Natural killer cell treated with Interleukin-12 subunit alpha and Interleukin-12 subunit beta and Interleukin-15 and Interleukin-18, amount 100 ng/mL, for 72 hours (primary cell): ENCODE measurements at regions not wholly inside any gene's neighbourhood (a gene's known extent, or its start where the extent isn't known, plus 50 kb on each side); places are given as distances from the start of the nearest gene placed in this dataset.
"Not testable (repeated sequence)": the region's sequence is repeated elsewhere in the genome, so short reads cannot be mapped to it uniquely, and the experiment has no call there.

Source experiments
- ATAC-seq, 2 donors: fragments of 150-1000 bp; cut with Tn5 transposase in 1 of 2; sonication (Bioruptor Pico), chemical (Tn5 transposase) in 1 of 2; 2 replicates each; pipeline ENCODE4 v1.10.0; 2021
- DNase-seq: peaks from one replicate; pipeline ENCODE4 v3.0.0; 2022; ENCODE audit warnings: low spot score
- H3K27ac Mint-ChIP-seq, 2 donors: 1 replicate in 1 of 2; 2 replicates in 1 of 2; pipeline ENCODE4 v1.8.0; 2022; ENCODE audit warnings: mixed read lengths in 2 of 2, mild to moderate bottlenecking in 1 of 2, moderate library complexity in 1 of 2
- H3K27me3 Mint-ChIP-seq, 2 donors: 1 replicate in 1 of 2; 2 replicates in 1 of 2; pipeline ENCODE4 v1.8.0; 2022; ENCODE audit warnings: mixed read lengths in 2 of 2
- H3K36me3 Mint-ChIP-seq: one replicate; pipeline ENCODE4 v1.8.0; 2022; ENCODE audit warnings: mixed read lengths
- H3K4me1 Mint-ChIP-seq, 2 donors: 1 replicate in 1 of 2; 2 replicates in 1 of 2; pipeline ENCODE4 v1.8.0; 2022; ENCODE audit warnings: low read depth in 2 of 2, mixed read lengths in 2 of 2, mild to moderate bottlenecking in 1 of 2
- H3K4me3 Mint-ChIP-seq: one replicate; pipeline ENCODE4 v1.8.0; 2022; ENCODE audit warnings: mixed read lengths
- H3K9me3 Mint-ChIP-seq: 2 replicates; pipeline ENCODE4 v1.8.0; 2022; ENCODE audit warnings: mixed read lengths

DNA sequence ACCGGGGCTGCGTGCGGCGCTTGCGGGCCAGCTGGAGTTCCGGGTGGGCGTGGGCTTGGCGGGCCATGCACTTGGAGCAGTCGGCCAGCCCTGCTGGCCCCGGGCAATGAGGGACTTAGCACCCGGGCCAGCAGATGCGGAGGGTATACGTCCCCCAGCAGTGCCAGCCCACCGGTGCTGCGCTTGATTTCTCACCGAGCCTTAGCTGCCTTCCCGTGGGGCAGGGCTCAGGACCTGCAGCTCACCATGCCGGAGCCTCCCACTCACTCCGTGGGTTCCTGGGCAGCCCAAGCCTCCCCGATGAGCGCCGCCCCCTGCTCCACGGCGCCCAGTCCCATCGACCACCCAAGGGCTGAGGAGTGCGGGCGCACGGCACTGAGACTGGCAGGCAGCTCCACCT, 51.4 kb upstream of the INPP4B start:
- DNase-seq, H3K27me3 Mint-ChIP-seq, ATAC-seq, H3K4me1 Mint-ChIP-seq, H3K36me3 Mint-ChIP-seq, H3K4me3 Mint-ChIP-seq, H3K27ac Mint-ChIP-seq: not testable (repeated sequence)
- H3K9me3 Mint-ChIP-seq: peaks cover 19% of the 10 kb centered on the region

DNA sequence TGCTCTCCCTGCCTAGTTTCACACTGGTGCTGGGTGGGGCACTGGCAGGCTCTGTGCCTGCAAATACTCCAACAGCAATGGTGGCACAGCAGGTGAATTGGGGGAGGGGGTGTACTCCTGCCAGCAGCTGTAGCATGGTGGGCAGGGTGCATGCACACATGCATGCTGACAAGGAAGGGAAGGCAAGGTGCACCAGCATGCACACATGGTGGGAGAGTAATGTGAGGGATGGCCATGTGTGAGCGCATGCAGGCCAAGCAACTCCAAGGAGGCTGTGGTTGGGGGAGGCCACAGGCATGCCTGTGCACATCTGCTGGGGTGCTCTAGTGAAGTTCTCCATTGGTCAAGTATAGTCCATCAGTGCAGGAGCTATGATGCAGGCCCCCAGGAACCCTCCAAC, 54.5 kb upstream of the INPP4B start:
- Mint-ChIP-seq H3K4me1 (no peaks in the 10 kb centered on the region), H3K36me3 (peaks cover 8% of the 10 kb centered on the region), H3K4me3 (no peak overlapping the region), H3K27ac (no peak overlapping the region), H3K9me3 (peaks cover 12% of the 10 kb centered on the region), H3K27me3 (no peaks in the 10 kb centered on the region)
- DNase-seq: no peak
- peak in 1 of 2 donors; percentile 32 for ATAC-seq

DNA sequence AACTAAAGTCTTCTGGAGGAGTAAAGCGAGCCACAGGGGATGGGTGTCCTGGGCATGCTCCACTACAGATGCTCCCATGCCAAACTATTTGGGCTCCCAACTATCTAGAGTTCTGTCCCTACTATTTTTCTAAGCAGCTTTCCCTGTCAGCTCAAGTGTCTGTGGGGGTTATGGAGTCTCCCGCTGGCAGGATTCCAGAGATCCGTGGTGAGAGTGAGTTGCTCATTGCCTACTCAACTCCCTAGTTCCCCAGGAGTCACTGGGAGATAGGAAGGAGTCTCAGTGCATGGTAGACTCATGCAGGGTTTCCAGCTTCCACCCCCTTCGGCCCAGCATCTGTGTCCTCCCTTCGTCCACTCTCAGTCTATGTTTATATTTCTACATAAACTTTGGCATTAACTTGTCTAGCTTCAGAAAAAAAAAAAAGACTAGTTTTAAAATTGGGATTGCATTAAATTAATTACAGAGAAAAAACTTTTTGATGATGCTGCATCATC, 55.1 kb upstream of the INPP4B start:
- DNase-seq (no peak), ATAC-seq (peak in 1 of 2 donors; percentile 13)
- Mint-ChIP-seq H3K27me3 (no peaks in the 10 kb centered on the region), H3K4me1 (no peaks in the 10 kb centered on the region), H3K36me3 (peaks cover 8% of the 10 kb centered on the region), H3K4me3 (no peak overlapping the region), H3K9me3 (peaks cover 13% of the 10 kb centered on the region), H3K27ac (no peak overlapping the region)

DNA sequence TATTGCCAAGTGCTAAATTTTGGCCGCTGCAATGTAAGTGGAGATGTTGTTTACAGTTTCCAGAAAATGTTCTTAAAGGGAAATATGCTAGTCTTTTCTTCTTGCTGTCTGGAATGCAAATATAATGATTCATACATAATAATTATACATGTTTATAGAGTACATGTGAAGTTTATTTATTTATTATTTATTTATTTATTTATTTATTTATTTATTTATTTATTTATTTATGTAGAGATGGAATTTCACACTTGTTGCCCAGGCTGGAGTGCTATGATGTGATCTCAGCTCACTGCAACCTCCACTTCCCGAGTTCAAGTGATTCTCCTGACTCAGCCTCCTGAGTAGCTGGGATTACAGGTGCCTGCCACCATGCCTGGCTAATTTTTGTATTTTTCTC, 57.5 kb upstream of the INPP4B start:
- not testable (repeated sequence) for H3K4me1 Mint-ChIP-seq, H3K9me3 Mint-ChIP-seq, DNase-seq, H3K27ac Mint-ChIP-seq, ATAC-seq, H3K27me3 Mint-ChIP-seq, H3K4me3 Mint-ChIP-seq, H3K36me3 Mint-ChIP-seq

DNA sequence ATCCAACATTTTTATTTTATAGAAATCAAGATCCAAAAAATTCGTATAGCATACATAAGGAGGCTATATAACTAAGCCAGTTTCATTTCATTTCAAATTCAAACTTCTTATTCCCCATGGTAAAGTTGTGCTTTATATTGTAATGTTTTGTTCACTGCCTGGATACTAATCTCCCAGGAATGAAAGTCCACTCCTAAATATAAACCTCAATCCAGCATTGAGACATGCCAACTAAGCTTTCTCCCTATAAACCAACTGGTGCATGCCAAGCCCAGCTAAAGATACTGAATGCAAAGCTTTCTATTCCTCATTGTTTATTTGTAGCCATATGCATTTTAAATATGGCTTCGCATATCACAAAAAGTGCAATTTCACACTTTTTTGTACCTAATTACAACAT, 63.8 kb upstream of the INPP4B start:
- H3K36me3 Mint-ChIP-seq: peaks cover 4% of the 10 kb centered on the region
- peaks cover 8% of the 10 kb centered on the region for H3K9me3 Mint-ChIP-seq
- no peak for DNase-seq
- no peaks in the 10 kb centered on the region for H3K27me3 Mint-ChIP-seq
- H3K4me3 Mint-ChIP-seq: no peak overlapping the region
- H3K27ac Mint-ChIP-seq: no peak overlapping the region
- H3K4me1 Mint-ChIP-seq: no peaks in the 10 kb centered on the region
- ATAC-seq: no peak

DNA sequence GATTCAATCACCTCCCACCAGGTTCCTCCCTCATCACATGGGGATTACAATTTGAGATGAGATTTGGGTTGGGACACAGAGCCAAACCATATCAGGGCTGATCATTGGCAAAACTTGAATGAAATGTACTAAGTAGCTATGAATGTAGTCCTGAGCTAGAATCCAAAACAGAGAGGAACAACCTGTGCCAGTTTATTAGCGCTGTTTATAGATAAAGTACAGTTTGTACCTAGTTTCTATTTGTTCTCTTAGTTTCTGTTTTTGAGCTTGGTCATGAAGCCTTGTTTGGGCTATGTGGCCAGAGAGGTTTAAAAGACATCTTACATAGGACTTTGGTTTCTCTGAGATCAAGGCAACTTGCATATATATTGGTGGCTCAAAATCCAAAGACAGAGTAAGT, 66.9 kb upstream of the INPP4B start:
- H3K4me1 Mint-ChIP-seq: no peaks in the 10 kb centered on the region
- H3K27ac Mint-ChIP-seq: no peak overlapping the region
- no peaks in the 10 kb centered on the region for H3K36me3 Mint-ChIP-seq
- no peak for DNase-seq
- peaks cover 3% of the 10 kb centered on the region for H3K9me3 Mint-ChIP-seq
- H3K4me3 Mint-ChIP-seq: no peak overlapping the region
- H3K27me3 Mint-ChIP-seq: no peaks in the 10 kb centered on the region
- ATAC-seq: no peak

DNA sequence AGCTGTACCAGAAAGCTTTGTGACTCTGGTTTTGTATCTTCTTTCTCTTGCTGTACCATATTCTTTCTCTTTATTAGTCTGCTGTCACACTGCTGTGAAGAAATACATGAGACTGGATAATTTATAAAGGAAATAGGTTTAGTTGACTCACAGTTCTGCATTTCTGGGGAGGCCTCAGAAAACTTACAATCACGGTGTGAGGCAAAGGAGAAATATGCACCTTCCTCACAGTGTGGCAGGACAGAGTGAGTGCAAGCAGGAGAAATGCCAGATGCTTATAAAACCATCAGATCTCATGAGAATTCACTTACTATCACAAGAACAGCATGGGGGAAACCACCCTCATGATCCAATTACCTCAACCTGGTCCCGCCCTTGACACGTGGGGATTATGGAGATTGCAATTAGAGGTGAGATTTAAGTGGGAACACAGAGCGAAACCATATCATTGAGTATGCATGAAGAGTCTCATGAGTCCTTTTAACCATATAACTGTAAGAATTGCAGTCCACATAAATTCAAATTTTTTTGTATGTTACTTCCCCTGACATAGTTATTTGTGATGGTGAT, 67.4 kb upstream of the INPP4B start:
- H3K27me3 Mint-ChIP-seq: no peaks in the 10 kb centered on the region
- no peaks in the 10 kb centered on the region for H3K9me3 Mint-ChIP-seq
- ATAC-seq: no peak
- no peaks in the 10 kb centered on the region for H3K36me3 Mint-ChIP-seq
- no peak overlapping the region for H3K27ac Mint-ChIP-seq
- DNase-seq: no peak
- no peaks in the 10 kb centered on the region for H3K4me1 Mint-ChIP-seq
- no peak overlapping the region for H3K4me3 Mint-ChIP-seq

DNA sequence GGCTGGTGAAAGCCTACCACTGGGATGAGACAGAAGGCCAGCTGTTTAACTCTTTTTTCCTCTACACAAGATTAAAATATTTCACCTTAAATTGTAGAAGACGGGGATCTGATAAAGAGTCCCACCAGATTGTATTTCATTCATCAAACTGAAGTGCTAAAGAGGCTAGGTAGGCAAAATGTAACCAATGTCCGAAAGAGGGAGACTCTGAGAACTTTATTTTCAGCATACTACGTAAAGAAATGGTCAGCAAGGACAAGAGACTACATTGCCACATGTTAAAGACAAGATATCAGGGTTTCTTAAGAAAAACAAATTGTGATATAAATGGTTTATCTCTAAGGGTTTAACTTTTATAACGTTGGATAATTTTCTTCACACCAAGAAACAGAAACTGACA, 71.6 kb upstream of the INPP4B start:
- peaks cover 4% of the 10 kb centered on the region for H3K36me3 Mint-ChIP-seq
- H3K4me1 Mint-ChIP-seq: no peaks in the 10 kb centered on the region
- no peak overlapping the region for H3K4me3 Mint-ChIP-seq
- H3K27ac Mint-ChIP-seq: no peak overlapping the region
- no peaks in the 10 kb centered on the region for H3K27me3 Mint-ChIP-seq
- H3K9me3 Mint-ChIP-seq: peaks cover 6% of the 10 kb centered on the region
- DNase-seq (no peak), ATAC-seq (no peak)

DNA sequence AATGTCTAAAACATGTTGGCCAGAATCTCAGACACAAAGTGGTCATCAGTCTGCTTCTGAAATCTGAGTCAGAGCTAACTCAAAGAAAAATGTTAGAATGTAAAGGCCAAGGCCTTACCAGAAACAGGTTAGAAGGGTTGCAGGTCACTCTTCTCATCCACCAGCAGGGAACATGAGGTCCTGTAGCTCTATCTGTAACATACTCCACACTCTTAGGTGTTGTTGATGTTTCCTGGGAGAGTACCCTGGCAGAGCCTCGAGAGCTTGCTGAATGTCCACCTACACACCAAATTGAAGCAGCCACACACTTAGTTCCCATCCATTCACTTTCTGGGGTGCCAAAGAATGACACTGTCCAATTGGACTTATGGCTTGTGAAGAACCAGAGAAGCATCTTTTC, 76.6 kb upstream of the INPP4B start:
- DNase-seq: no peak
- Mint-ChIP-seq H3K27me3 (no peaks in the 10 kb centered on the region), H3K36me3 (peaks cover 4% of the 10 kb centered on the region), H3K4me3 (no peak overlapping the region), H3K4me1 (no peaks in the 10 kb centered on the region), H3K9me3 (peaks cover 6% of the 10 kb centered on the region), H3K27ac (no peak overlapping the region)
- no peak for ATAC-seq

DNA sequence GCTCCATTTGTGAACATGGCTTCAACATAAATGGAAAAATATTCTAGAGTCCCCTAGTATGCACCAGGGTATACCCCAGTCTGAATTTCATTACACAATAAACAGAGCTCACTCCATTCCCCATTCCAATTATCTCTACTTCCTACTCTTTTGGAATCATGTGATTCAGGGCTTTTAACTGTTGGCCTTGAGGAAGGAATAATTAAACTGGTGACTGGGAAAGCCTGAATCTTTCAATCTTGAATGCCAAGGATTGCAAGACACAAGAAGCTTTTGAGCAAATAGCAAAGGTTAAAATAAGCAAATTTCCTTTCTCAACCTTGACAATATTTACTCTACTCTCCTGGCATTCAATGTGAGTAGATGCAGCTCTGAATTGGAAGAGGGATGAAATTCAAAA, 77.5 kb upstream of the INPP4B start:
- no peak for DNase-seq
- no peak overlapping the region for H3K4me3 Mint-ChIP-seq
- H3K36me3 Mint-ChIP-seq: peaks cover 4% of the 10 kb centered on the region
- no peaks in the 10 kb centered on the region for H3K4me1 Mint-ChIP-seq
- no peaks in the 10 kb centered on the region for H3K27me3 Mint-ChIP-seq
- peaks cover 6% of the 10 kb centered on the region for H3K9me3 Mint-ChIP-seq
- ATAC-seq: no peak
- no peak overlapping the region for H3K27ac Mint-ChIP-seq

DNA sequence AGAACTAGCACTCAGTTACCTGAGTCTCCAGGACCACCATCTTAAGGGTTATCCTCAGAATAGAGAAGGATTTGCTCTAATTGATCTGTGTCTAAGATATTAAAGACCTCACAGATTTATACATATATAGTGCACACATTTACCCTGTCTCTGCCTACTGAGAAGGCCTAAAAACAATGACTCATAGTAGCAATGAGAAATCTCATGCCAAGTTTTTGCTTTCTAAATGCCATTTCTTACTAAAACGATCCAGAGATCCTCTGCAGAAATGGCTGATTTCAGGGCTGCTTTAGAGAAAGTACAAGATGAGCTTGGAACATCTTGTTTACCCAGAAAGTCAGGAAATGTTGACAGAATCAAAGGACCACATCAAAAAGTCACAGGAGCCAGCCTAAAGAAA, 79.1 kb upstream of the INPP4B start:
- DNase-seq (no peak), ATAC-seq (no peak)
- Mint-ChIP-seq H3K36me3 (peaks cover 4% of the 10 kb centered on the region), H3K27me3 (no peaks in the 10 kb centered on the region), H3K9me3 (peaks cover 9% of the 10 kb centered on the region), H3K27ac (no peak overlapping the region), H3K4me1 (no peaks in the 10 kb centered on the region), H3K4me3 (no peak overlapping the region)

DNA sequence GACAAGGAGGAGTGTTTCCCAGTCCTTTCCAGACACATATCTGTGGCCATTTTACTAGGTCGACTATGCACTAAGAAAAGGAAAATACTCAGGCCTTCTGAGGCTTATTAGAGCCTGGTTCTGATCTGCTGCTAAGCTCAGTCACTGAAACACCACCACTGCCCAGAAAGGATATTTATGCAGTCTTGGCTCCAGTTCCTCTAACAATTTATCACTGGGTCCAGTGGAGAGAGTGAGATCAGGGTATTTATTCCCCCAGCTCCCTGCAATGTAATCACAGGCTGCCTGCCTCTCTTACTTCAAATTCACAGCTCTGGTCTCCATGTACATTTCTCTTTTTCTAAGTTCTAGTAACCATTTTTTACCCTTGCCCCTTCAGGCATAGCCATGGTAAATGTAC, 81.6 kb upstream of the INPP4B start:
- Mint-ChIP-seq H3K4me1 (no peaks in the 10 kb centered on the region), H3K36me3 (no peaks in the 10 kb centered on the region), H3K27ac (no peak overlapping the region), H3K9me3 (peaks cover 3% of the 10 kb centered on the region), H3K27me3 (no peaks in the 10 kb centered on the region), H3K4me3 (no peak overlapping the region)
- ATAC-seq (no peak), DNase-seq (no peak)

DNA sequence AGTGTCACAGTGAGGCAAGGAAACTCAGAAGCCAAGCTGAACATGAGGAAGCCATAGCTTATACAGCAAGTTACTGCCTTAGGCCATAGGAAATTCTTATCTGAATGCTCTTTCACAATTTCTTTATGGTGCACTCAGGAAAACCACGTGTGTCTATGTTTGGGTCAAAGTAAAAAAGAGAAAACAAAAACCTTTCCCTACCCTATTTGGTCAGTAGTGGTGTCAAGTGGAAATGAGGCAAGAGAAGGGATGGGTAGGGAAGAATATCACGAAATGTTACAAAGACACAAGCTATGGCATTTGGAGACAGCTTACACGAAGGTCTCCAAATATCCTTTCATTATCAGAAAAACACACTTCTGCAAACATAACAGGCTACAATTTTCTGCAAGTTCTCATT, 83.4 kb upstream of the INPP4B start:
- Mint-ChIP-seq H3K4me1 (no peaks in the 10 kb centered on the region), H3K27me3 (no peaks in the 10 kb centered on the region), H3K4me3 (no peak overlapping the region), H3K36me3 (no peaks in the 10 kb centered on the region), H3K9me3 (peaks cover 3% of the 10 kb centered on the region), H3K27ac (no peak overlapping the region)
- ATAC-seq (no peak), DNase-seq (no peak)

DNA sequence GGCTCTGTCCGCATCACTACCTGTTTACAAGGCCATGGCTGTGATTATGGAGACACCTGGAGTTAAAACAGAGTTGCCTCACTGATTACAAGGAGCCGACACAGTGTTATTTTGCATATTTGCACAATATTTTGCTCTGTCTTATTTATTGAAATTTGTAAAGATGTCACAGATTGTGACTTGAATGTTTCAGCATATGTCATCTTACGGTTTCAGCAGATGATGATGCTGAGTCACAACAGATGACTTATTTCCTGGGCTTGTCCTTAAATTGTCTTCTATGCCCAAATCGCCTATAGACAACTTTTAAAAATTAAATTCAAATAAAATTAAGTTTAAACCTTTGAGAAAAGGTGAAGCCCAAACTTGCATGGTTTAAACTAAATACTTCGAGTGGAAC, 87.1 kb upstream of the INPP4B start:
- peaks cover 3% of the 10 kb centered on the region for H3K9me3 Mint-ChIP-seq
- H3K27me3 Mint-ChIP-seq: no peaks in the 10 kb centered on the region
- H3K4me3 Mint-ChIP-seq: no peak overlapping the region
- H3K27ac Mint-ChIP-seq: no peak overlapping the region
- no peaks in the 10 kb centered on the region for H3K4me1 Mint-ChIP-seq
- H3K36me3 Mint-ChIP-seq: no peaks in the 10 kb centered on the region
- DNase-seq: no peak
- no peak for ATAC-seq
